ENCODE measurements at regions not wholly inside any gene's neighbourhood (a gene's known extent, or its start where the extent isn't known, plus 50 kb on each side); places are given as distances from the start of the nearest gene placed in this dataset.

DNA sequence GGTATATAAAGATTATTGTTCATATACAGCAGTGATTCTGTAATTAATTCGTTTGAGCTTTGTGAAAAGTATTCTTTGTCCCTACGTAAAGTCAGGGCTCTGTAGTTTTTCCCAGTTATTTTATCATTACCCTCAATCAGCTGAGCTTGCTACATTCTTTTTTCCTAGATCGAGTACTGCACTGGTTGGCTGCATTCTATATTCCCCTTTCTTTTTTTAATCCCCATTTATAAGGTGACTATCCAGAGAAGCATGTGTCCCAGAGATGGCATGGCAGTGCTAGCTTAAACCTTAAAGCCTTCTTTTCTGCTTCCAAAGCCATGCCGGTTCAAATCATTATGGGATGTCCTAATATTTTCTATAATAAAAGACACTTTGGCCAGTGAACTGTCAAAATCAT, 230.1 kb upstream of the CELF2 start:
- ATAC-seq (no peak), FAIRE-seq (no peak), DNase-seq (no peak)
- Histone ChIP-seq H3K4me3 (no peak overlapping the region), H3K27me3 (peaks cover 0 to 4% (median 0%) of the 10 kb centered on the region in 4 donors), H3K4me1 (no peaks in the 10 kb centered on the region), H3K27ac (no peak overlapping the region), H3K36me3 (no peaks in the 10 kb centered on the region), H3K9me3 (no peaks in the 10 kb centered on the region)
- no peak for TF ChIP-seq CTCF (IDR thresholded peaks at IDR 0.05)
- WGBS, 2 donors = 38 to 58% methylated on average over 4 of the region's 4 CpGs
- intact Hi-C loops (cut with DNase I) = no loop called here

DNA sequence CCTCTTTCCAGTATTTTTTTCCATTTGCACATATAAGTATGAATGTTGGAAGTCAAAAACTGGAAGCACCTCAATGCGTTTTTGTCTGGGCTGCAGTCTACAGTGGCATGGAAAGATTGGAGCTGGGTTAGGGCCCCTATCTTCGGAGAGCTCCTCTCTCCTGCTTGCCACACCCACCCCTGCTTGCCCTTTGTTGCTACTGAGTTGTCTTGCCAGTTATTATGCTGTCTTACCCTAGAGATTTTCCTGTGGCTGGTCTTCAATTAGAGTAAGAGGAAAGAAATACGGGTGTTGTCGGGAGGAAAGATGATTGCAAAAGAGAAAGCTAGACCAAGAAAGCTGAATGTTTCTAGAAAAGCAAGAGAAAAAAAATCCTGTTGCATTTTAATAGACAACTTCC, 228.9 kb upstream of the CELF2 start:
- no peak for DNase-seq
- no peaks in the 10 kb centered on the region for H3K9me3 ChIP-seq
- no peak overlapping the region for H3K4me3 ChIP-seq
- H3K4me1 ChIP-seq = no peaks in the 10 kb centered on the region
- no peaks in the 10 kb centered on the region for H3K36me3 ChIP-seq
- peaks cover 0 to 4% (median 0%) of the 10 kb centered on the region in 4 donors for H3K27me3 ChIP-seq
- intact Hi-C loops (cut with DNase I) = no loop called here
- ATAC-seq = no peak
- TF ChIP-seq CTCF (IDR thresholded peaks at IDR 0.05) = no peak
- WGBS, 2 donors = 54 to 65% methylated on average over 4 of the region's 4 CpGs
- H3K27ac ChIP-seq = no peak overlapping the region
- FAIRE-seq = no peak

DNA sequence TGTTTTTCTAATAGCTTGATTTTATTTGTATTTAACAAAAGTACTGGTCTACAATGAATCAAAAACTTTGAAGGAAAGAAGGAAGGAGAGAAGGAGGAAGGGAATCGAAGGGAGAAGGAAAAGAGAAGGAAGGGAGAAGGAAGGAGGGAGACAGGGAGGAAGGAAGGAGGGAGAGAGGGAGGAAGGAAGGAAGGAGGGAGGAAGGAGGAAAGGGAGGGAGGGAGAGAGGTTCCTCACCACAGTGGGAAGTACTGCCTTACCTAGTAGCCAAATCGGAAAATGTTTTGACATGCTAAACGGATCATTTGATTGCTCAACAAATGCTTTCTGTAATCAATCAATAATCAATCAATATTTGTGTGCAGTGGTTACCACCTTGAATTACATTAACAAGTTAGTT, 225.8 kb upstream of the CELF2 start:
- FAIRE-seq (no peak), DNase-seq (no peak), ATAC-seq (no peak)
- no peak overlapping the region for H3K4me3 ChIP-seq
- TF ChIP-seq CTCF (IDR thresholded peaks at IDR 0.05) = no peak
- 17 to 21% methylated on average over 3 of the region's 3 CpGs for WGBS, 2 donors
- no peak overlapping the region for H3K27ac ChIP-seq
- no peaks in the 10 kb centered on the region for H3K9me3 ChIP-seq
- no peaks in the 10 kb centered on the region for H3K36me3 ChIP-seq
- intact Hi-C loops (cut with DNase I) = no loop called here
- no peaks in the 10 kb centered on the region for H3K4me1 ChIP-seq
- peaks cover 0 to 12% (median 3%) of the 10 kb centered on the region in 4 donors for H3K27me3 ChIP-seq

- H3K9me3 ChIP-seq = no peaks in the 10 kb centered on the region
- 28% methylated on average over 3 of the region's 3 CpGs for WGBS, 2 donors
- DNase-seq (no peak), ATAC-seq (no peak), FAIRE-seq (no peak)
- no peak overlapping the region for H3K27ac ChIP-seq
- TF ChIP-seq CTCF (IDR thresholded peaks at IDR 0.05) = no peak
- no peak overlapping the region for H3K4me3 ChIP-seq
- peaks cover 0 to 12% (median 3%) of the 10 kb centered on the region in 4 donors for H3K27me3 ChIP-seq
- intact Hi-C loops (cut with DNase I) = no loop called here
- H3K4me1 ChIP-seq = no peaks in the 10 kb centered on the region
- H3K36me3 ChIP-seq = no peaks in the 10 kb centered on the region
Measured at GRCh38 chr10:10792681-10793080, 225.0 kb upstream of the CELF2 start.

GRCh38 chr10:10794046-10794445, 223.6 kb upstream of the CELF2 start:
- H3K27me3 ChIP-seq = peaks cover 0 to 12% (median 3%) of the 10 kb centered on the region in 4 donors
- TF ChIP-seq CTCF (IDR thresholded peaks at IDR 0.05) = no peak
- no peaks in the 10 kb centered on the region for H3K36me3 ChIP-seq
- no peak overlapping the region for H3K27ac ChIP-seq
- H3K9me3 ChIP-seq = no peaks in the 10 kb centered on the region
- FAIRE-seq = no peak
- H3K4me3 ChIP-seq = no peak overlapping the region
- no peaks in the 10 kb centered on the region for H3K4me1 ChIP-seq
- ATAC-seq = no peak
- intact Hi-C loops (cut with DNase I) = no loop called here
- WGBS, 2 donors = 71 to 86% methylated on average over 8 of the region's 8 CpGs
- DNase-seq = no peak
